ENCODE measurements at regions not wholly inside any gene's neighbourhood (a gene's known extent, or its start where the extent isn't known, plus 50 kb on each side); places are given as distances from the start of the nearest gene placed in this dataset.
"Not testable (repeated sequence)": the region's sequence is repeated elsewhere in the genome, so short reads cannot be mapped to it uniquely, and the experiment has no call there.

DNA sequence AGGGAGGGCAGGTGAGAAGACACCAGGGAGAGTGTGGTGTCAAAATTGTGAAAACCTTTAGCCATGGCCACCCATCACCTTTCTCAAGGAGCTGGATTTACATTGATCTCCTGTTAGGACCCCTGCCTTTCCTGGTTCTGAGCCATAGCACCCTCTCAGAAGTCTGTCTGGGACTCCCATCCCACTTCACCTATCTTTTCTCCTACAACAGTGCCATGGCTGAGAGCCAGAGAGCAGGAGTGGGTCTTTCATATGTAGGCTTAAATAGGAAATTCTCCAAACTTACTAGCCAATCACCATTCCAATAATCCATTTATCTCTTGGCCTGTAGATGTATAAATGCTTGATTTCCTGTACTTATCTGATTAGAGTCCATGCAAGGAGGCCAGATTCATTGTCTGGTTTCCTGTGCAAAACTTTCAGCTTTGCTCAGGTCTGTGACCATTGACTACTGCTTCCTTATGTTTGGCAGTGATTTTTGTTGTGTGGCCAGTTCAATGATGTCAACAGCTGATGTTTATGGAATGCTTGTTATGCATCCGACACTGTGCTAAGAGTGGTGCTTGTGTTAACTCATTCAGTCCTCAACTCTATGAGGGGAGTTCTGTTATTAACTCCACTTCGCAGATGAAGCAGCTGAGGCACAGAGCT lies 57.6 kb upstream of the IGFBP5 start:
- no peaks in the 10 kb centered on the region for H3K36me3 ChIP-seq
- no peak overlapping the region for H3K27ac ChIP-seq
- intact Hi-C loops (cut with DNase I; ENCODE audit: low total_unique reads) = no loop called here
- H3K4me1 ChIP-seq = peaks cover 0 to 6% (median 0%) of the 10 kb centered on the region in 6 donors
- 73 to 88% (median 80%) methylated on average over 2 of the region's 2 CpGs for WGBS, 5 donors
- no peaks in the 10 kb centered on the region for H3K9me3 ChIP-seq
- TF ChIP-seq, protein P1, sequence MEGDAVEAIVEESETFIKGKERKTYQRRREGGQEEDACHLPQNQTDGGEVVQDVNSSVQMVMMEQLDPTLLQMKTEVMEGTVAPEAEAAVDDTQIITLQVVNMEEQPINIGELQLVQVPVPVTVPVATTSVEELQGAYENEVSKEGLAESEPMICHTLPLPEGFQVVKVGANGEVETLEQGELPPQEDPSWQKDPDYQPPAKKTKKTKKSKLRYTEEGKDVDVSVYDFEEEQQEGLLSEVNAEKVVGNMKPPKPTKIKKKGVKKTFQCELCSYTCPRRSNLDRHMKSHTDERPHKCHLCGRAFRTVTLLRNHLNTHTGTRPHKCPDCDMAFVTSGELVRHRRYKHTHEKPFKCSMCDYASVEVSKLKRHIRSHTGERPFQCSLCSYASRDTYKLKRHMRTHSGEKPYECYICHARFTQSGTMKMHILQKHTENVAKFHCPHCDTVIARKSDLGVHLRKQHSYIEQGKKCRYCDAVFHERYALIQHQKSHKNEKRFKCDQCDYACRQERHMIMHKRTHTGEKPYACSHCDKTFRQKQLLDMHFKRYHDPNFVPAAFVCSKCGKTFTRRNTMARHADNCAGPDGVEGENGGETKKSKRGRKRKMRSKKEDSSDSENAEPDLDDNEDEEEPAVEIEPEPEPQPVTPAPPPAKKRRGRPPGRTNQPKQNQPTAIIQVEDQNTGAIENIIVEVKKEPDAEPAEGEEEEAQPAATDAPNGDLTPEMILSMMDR (IDR thresholded peaks at IDR 0.05 in 8 of 11, conservative IDR thresholded peaks at IDR 0.05 in 3 of 11) = no peak
- no peak for TF ChIP-seq POLR2AphosphoS5 (IDR thresholded peaks at IDR 0.05)
- no peak for TF ChIP-seq POLR2A (IDR thresholded peaks at IDR 0.05)
- H3K27me3 ChIP-seq (replicated peaks in 1 of 7) = no peaks in the 10 kb centered on the region
- DNase-seq = no peak
- H3K4me3 ChIP-seq = no peak overlapping the region

DNA sequence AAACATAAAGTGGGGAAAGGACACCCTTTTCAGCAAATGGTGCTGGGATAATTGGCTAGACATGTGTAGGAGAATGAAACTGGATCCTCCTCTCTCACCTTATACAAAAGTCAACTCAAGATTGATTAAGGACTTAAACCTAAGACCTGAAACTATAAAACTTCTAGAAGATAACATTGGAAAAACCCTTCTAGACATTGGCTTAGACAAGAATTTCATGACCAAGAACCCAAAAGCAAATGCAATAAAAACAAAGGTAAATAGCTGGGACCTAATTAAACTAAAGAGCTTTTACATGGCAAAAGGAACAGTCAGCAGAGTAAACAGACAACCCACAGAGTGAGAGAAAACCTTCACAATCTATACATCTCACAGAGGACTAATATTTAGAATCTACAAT lies 55.4 kb upstream of the IGFBP5 start:
- H3K27ac ChIP-seq; intact Hi-C loops (cut with DNase I; ENCODE audit: low total_unique reads); H3K4me1 ChIP-seq; H3K9me3 ChIP-seq; H3K36me3 ChIP-seq; DNase-seq; H3K4me3 ChIP-seq: not testable (repeated sequence)
- H3K27me3 ChIP-seq (replicated peaks in 1 of 7) = peaks cover 0 to 12% (median 0%) of the 10 kb centered on the region in 7 donors

DNA sequence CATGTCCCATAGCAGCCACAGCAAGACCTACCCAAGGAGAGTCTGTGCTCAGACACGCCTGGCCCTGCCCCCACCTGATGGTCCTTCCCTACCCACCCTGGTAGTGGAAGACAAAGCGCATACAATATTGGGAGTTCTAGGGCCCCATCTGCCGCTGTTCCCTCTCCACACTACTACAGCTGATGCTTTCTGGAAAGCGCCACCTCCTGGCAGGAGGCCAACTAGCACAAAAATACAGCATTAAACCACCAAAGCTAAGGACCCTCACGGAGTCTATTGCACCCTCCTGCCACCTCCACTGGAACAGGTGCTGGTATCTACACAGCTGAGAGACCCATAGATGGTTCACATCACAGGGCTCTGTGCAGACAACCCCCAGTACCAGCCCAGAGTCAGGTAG lies 50.9 kb upstream of the IGFBP5 start:
- H3K27ac ChIP-seq; H3K9me3 ChIP-seq; H3K4me1 ChIP-seq; DNase-seq; intact Hi-C loops (cut with DNase I; ENCODE audit: low total_unique reads); H3K36me3 ChIP-seq; H3K4me3 ChIP-seq: not testable (repeated sequence)
- H3K27me3 ChIP-seq (replicated peaks in 1 of 7) = peaks cover 0 to 13% (median 0%) of the 10 kb centered on the region in 7 donors
- 85 to 98% (median 94%) methylated on average over 5 of the region's 5 CpGs for WGBS, 5 donors

DNA sequence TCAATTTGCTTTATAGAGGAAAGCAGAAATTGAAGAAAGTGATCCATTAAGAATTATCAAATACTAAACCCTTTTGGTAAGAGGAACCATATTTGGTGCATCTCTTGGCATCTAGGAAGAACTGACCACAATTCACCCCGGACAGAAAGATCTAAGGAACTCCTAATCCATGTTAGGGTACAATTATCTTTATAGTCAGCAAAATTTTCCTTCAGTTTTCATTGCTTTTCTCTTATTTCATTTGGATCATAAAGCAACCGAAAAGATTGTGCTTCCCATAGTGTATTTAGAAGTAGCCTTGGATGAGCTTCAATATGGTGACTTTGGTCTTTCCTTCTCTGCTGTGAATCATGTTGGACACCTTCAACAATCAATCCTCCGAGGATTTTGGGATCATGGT lies 50.1 kb upstream of the IGFBP5 start:
- H3K27me3 ChIP-seq (replicated peaks in 1 of 7) = peaks cover 0 to 13% (median 0%) of the 10 kb centered on the region in 7 donors
- intact Hi-C loops (cut with DNase I; ENCODE audit: low total_unique reads) = no loop called here
- DNase-seq = no peak
- H3K27ac ChIP-seq = no peak overlapping the region
- no peaks in the 10 kb centered on the region for H3K9me3 ChIP-seq
- TF ChIP-seq, protein P1 (IDR thresholded peaks at IDR 0.05 in 8 of 11, conservative IDR thresholded peaks at IDR 0.05 in 3 of 11) = no peak
- TF ChIP-seq POLR2AphosphoS5 (IDR thresholded peaks at IDR 0.05) (no peak), POLR2A (IDR thresholded peaks at IDR 0.05) (no peak)
- 77 to 91% (median 83%) methylated on average over 3 of the region's 3 CpGs for WGBS, 5 donors
- H3K4me3 ChIP-seq = no peak overlapping the region
- H3K36me3 ChIP-seq = no peaks in the 10 kb centered on the region
- H3K4me1 ChIP-seq = no peaks in the 10 kb centered on the region

Small RNAs in the stretch of these regions (small RNA-seq; reads per million reads assigned to genes)
- gene RNA5SP120 = 0 reads per million in 4 donors

Data from spleen (tissue), 11 donors.